H9 (cell line): ENCODE measurements at regions not wholly inside any gene's neighbourhood (a gene's known extent, or its start where the extent isn't known, plus 50 kb on each side); places are given as distances from the start of the nearest gene placed in this dataset.

Source experiments
- DNase-seq: peaks from one replicate; pipeline ENCODE4 v3.0.0-alpha.2; 2017
- H2AFZ ChIP-seq: one replicate; pipeline ENCODE4 v1.6.1; 2013; ENCODE audit warnings: mild to moderate bottlenecking, low read length, control low read depth, moderate library complexity
- H2AK5ac ChIP-seq: 2 replicates; pipeline ENCODE4 v1.6.1; 2013; ENCODE audit warnings: low read length, control low read depth, mixed read lengths; ENCODE audit not compliant: insufficient read length
- H2BK120ac ChIP-seq: one replicate; pipeline ENCODE4 v1.6.1; 2013; ENCODE audit warnings: low read depth, mild to moderate bottlenecking, low read length, control low read depth, inconsistent platforms; ENCODE audit not compliant: poor library complexity, severe bottlenecking
- H2BK12ac ChIP-seq: 2 replicates; pipeline ENCODE4 v1.6.1; 2013; ENCODE audit warnings: low read length, control low read depth, mixed read lengths, low read depth; ENCODE audit not compliant: insufficient read length
- H2BK15ac ChIP-seq: 2 replicates; pipeline ENCODE4 v1.6.1; 2013; ENCODE audit warnings: low read depth, low read length, control low read depth
- H2BK20ac ChIP-seq: one replicate; pipeline ENCODE4 v1.6.1; 2013; ENCODE audit warnings: low read depth, mild to moderate bottlenecking, low read length, control low read depth, inconsistent platforms; ENCODE audit not compliant: poor library complexity, severe bottlenecking
- H2BK5ac ChIP-seq: 2 replicates; pipeline ENCODE4 v1.6.1; 2013; ENCODE audit warnings: low read length, control low read depth, mixed read lengths; ENCODE audit not compliant: insufficient read length
- H3K14ac ChIP-seq: 2 replicates; pipeline ENCODE4 v1.6.1; 2013; ENCODE audit warnings: low read length, control low read depth; ENCODE audit not compliant: insufficient read depth
- H3K18ac ChIP-seq: 2 replicates; pipeline ENCODE4 v1.6.1; 2013; ENCODE audit warnings: low read depth, mild to moderate bottlenecking, mixed read lengths, low read length, control low read depth; ENCODE audit not compliant: insufficient read length
- H3K23ac ChIP-seq: 2 replicates; pipeline ENCODE4 v1.6.1; 2013; ENCODE audit warnings: low read length, control low read depth, mixed read lengths, low read depth; ENCODE audit not compliant: insufficient read length
- H3K23me2 ChIP-seq: 2 replicates; pipeline ENCODE4 v1.6.1; 2013; ENCODE audit warnings: low read depth, mild to moderate bottlenecking, mixed read lengths, low read length, control low read depth; ENCODE audit not compliant: insufficient read length, poor library complexity, severe bottlenecking
- H3K27ac ChIP-seq: 2 replicates; pipeline ENCODE4 v1.5.1; 2013; ENCODE audit warnings: low read length, control low read depth, mixed read lengths, low read depth; ENCODE audit not compliant: insufficient read length
- H3K27me3 ChIP-seq: 2 replicates; pipeline ENCODE4 v1.6.1; 2013; ENCODE audit warnings: low read length, control low read depth, inconsistent platforms; ENCODE audit not compliant: insufficient read depth
- H3K4ac ChIP-seq: 2 replicates; pipeline ENCODE4 v1.6.1; 2013; ENCODE audit warnings: low read depth, mild to moderate bottlenecking, control low read depth, inconsistent platforms, low read length, moderate library complexity
- H3K4me1 ChIP-seq: 2 replicates; pipeline ENCODE4 v1.6.1; 2013; ENCODE audit warnings: low read length, control low read depth, inconsistent platforms; ENCODE audit not compliant: insufficient read depth
- H3K4me2 ChIP-seq: 2 replicates; pipeline ENCODE4 v1.6.1; 2013; ENCODE audit warnings: low read length, control low read depth, mixed read lengths; ENCODE audit not compliant: insufficient read length, insufficient read depth
- H3K56ac ChIP-seq: 2 replicates; pipeline ENCODE4 v1.6.1; 2013; ENCODE audit warnings: low read depth, mild to moderate bottlenecking, mixed read lengths, low read length, control low read depth; ENCODE audit not compliant: insufficient read length
- H3K79me1 ChIP-seq: 2 replicates; pipeline ENCODE4 v1.6.1; 2013; ENCODE audit warnings: low read depth, mild to moderate bottlenecking, moderate library complexity, low read length, control low read depth, inconsistent platforms; ENCODE audit not compliant: insufficient read depth, poor library complexity, severe bottlenecking
- H3K79me2 ChIP-seq: 2 replicates; pipeline ENCODE4 v1.6.1; 2013; ENCODE audit warnings: low read length, control low read depth, inconsistent platforms; ENCODE audit not compliant: insufficient read depth
- H3K9ac ChIP-seq: 2 replicates; pipeline ENCODE4 v1.6.1; 2013; ENCODE audit warnings: low read length, control low read depth, mixed read lengths; ENCODE audit not compliant: insufficient read length; ENCODE audit errors: extremely low read depth
- H3K9me3 ChIP-seq: one replicate; pipeline ENCODE4 v1.6.1; 2013; ENCODE audit warnings: low read depth, low read length, inconsistent platforms; ENCODE audit not compliant: control insufficient read depth
- H3T11ph ChIP-seq: one replicate; pipeline ENCODE4 v1.6.1; 2013; ENCODE audit warnings: mild to moderate bottlenecking, low read length, control low read depth, inconsistent platforms
- H4K20me1 ChIP-seq: one replicate; pipeline ENCODE4 v1.6.1; 2013; ENCODE audit not compliant: control insufficient read depth, insufficient read length, insufficient read depth
- H4K5ac ChIP-seq: 2 replicates; pipeline ENCODE4 v1.6.1; 2013; ENCODE audit warnings: low read depth, mild to moderate bottlenecking, mixed read lengths, low read length, control low read depth; ENCODE audit not compliant: insufficient read length
- H4K8ac ChIP-seq: replicated peaks from 2 replicates; pipeline ENCODE4 v1.6.1; 2013; ENCODE audit warnings: low read length, control low read depth, mixed read lengths, low read depth; ENCODE audit not compliant: insufficient read length
- H4K91ac ChIP-seq: 2 replicates; pipeline ENCODE4 v1.6.1; 2013; ENCODE audit warnings: low read depth, mild to moderate bottlenecking, moderate library complexity, mixed read lengths, low read length, control low read depth; ENCODE audit not compliant: insufficient read length
- H3K27ac Mint-ChIP-seq, 3 experiments: 2 replicates in 2 of 3; 3 replicates in 1 of 3; pipeline ENCODE4 v1.8.0; 2020 to 2021; ENCODE audit warnings: mixed read lengths in 3 of 3, mild to moderate bottlenecking in 1 of 3, moderate library complexity in 1 of 3
- H3K27me3 Mint-ChIP-seq: 2 replicates; pipeline ENCODE4 v1.8.0; 2021; ENCODE audit warnings: low read depth, mild to moderate bottlenecking, moderate library complexity, mixed read lengths
- H3K36me3 Mint-ChIP-seq, 3 experiments: 2 replicates in 2 of 3; 3 replicates in 1 of 3; pipeline ENCODE4 v1.8.0; 2020 to 2021; ENCODE audit warnings: low read depth in 3 of 3, mixed read lengths in 3 of 3; ENCODE audit not compliant: insufficient read depth in 1 of 3
- H3K4me1 Mint-ChIP-seq, 2 experiments: 2 replicates each; pipeline ENCODE4 v1.8.0; 2020; ENCODE audit warnings: mixed read lengths in 2 of 2
- H3K4me3 Mint-ChIP-seq, 2 experiments: 2 replicates in 1 of 2; 3 replicates in 1 of 2; pipeline ENCODE4 v1.8.0; 2020 to 2021; ENCODE audit warnings: mild to moderate bottlenecking in 2 of 2, mixed read lengths in 2 of 2, moderate library complexity in 1 of 2
- H3K9me3 Mint-ChIP-seq, 2 experiments: 2 replicates in 1 of 2; 3 replicates in 1 of 2; pipeline ENCODE4 v1.8.0; 2020; ENCODE audit warnings: mild to moderate bottlenecking in 2 of 2, mixed read lengths in 2 of 2, moderate library complexity in 1 of 2
- CTCF ChIP-seq: fragments of 200-600 bp; sonication (generic); conservative IDR thresholded peaks from 3 replicates; pipeline ENCODE4 v1.8.0; 2021; ENCODE audit warnings: antibody characterized with exemption, mild to moderate bottlenecking
- WGBS: extraction: QIAGEN DNeasy Blood & Tissue Kit; methylation state at CpG from one replicate; pipeline ENCODE4 v1.1.7; 2013; ENCODE audit warnings: missing lambda C conversion rate, low lambda C conversion rate, mixed read lengths; ENCODE audit not compliant: insufficient read length; ENCODE audit errors: extremely low coverage; 5-methylcytosine and 5-hydroxymethylcytosine counted together

GRCh38 chr4:24244663-24245490 is 339.5 kb downstream of the DHX15 start:
- Histone ChIP-seq H3K9me3 (no peaks in the 10 kb centered on the region), H4K20me1 (no peaks in the 10 kb centered on the region), H4K8ac (no peak overlapping the region), H4K91ac (no peak overlapping the region), H2BK120ac (no peak overlapping the region), H3K79me1 (no peaks in the 10 kb centered on the region), H2BK15ac (no peak overlapping the region), H3K4ac (no peak overlapping the region), H2BK12ac (no peak overlapping the region), H2BK5ac (no peak overlapping the region), H3K9ac (no peak overlapping the region), H3K56ac (no peak overlapping the region), H3K23ac (no peak overlapping the region), H3K4me2 (no peak overlapping the region), H3K79me2 (no peaks in the 10 kb centered on the region), H2AFZ (no peak overlapping the region), H3K4me1 (peaks cover 6% of the 10 kb centered on the region; the same call in 1 of the 2 replicates), H3T11ph (no peak overlapping the region), H3K18ac (no peak overlapping the region), H2AK5ac (no peak overlapping the region), H3K14ac (no peak overlapping the region), H3K27ac (no peak overlapping the region), H4K5ac (no peak overlapping the region), H2BK20ac (no peak overlapping the region), H3K27me3 (no peaks in the 10 kb centered on the region), H3K23me2 (no peaks in the 10 kb centered on the region)
- no CpG with 5 or more reads among the region's 9 CpGs for WGBS
- H3K36me3 Mint-ChIP-seq = no peaks in the 10 kb centered on the region
- no peak for DNase-seq
- H3K9me3 Mint-ChIP-seq = no peaks in the 10 kb centered on the region
- no peak for TF ChIP-seq CTCF
- H3K27me3 Mint-ChIP-seq = no peaks in the 10 kb centered on the region; the same call in 1 of the 2 replicates
- peaks cover 22 to 24% of the 10 kb centered on the region in 2 experiments for H3K4me1 Mint-ChIP-seq
- no peak overlapping the region for H3K27ac Mint-ChIP-seq
- H3K4me3 Mint-ChIP-seq = no peak overlapping the region
